ENCODE measurements at regions not wholly inside any gene's neighbourhood (a gene's known extent, or its start where the extent isn't known, plus 50 kb on each side); places are given as distances from the start of the nearest gene placed in this dataset.

DNA sequence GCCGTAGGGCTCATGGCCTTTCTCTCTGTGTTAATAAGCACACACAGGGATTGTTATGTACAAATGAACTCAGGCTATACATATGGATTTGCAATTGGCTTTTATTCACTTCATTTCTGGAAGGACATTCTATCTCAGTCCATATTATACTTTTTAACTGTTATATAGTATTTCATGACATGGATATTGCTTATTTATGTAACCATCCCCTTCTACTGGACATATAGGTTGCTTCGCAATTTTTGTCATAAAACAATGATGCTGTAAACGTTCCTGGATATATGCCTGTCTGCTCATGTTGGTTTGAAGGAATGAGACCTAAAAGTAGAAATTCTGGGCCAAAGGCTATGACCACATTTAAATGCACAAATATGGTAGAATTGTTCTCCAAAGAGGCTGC, 158.1 kb downstream of the BCOR start:
- TF ChIP-seq, protein P1, sequence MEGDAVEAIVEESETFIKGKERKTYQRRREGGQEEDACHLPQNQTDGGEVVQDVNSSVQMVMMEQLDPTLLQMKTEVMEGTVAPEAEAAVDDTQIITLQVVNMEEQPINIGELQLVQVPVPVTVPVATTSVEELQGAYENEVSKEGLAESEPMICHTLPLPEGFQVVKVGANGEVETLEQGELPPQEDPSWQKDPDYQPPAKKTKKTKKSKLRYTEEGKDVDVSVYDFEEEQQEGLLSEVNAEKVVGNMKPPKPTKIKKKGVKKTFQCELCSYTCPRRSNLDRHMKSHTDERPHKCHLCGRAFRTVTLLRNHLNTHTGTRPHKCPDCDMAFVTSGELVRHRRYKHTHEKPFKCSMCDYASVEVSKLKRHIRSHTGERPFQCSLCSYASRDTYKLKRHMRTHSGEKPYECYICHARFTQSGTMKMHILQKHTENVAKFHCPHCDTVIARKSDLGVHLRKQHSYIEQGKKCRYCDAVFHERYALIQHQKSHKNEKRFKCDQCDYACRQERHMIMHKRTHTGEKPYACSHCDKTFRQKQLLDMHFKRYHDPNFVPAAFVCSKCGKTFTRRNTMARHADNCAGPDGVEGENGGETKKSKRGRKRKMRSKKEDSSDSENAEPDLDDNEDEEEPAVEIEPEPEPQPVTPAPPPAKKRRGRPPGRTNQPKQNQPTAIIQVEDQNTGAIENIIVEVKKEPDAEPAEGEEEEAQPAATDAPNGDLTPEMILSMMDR (IDR thresholded peaks at IDR 0.05; ENCODE audit: low read depth, low read length) = no peak
- no peak for TF ChIP-seq EZH2phosphoT487 (IDR thresholded peaks at IDR 0.05; ENCODE audit: low read depth)

Measured in OCI-LY3 (cell line).